HG03439 (cell line): ENCODE measurements at regions not wholly inside any gene's neighbourhood (a gene's known extent, or its start where the extent isn't known, plus 50 kb on each side); places are given as distances from the start of the nearest gene placed in this dataset.
"Not testable (repeated sequence)": the region's sequence is repeated elsewhere in the genome, so short reads cannot be mapped to it uniquely, and the experiment has no call there.

Experiments used
- ATAC-seq: cut with Tn5 transposase; IDR thresholded peaks from one replicate; pipeline ENCODE4 v1.9.1; 2021; ENCODE audit warnings: mild to moderate bottlenecking, moderate library complexity; ENCODE audit not compliant: unreplicated experiment

GRCh38 chr5:56763711-56764466 lies 51.5 kb upstream of the MAP3K1 start:
- ATAC-seq = no peak

DNA sequence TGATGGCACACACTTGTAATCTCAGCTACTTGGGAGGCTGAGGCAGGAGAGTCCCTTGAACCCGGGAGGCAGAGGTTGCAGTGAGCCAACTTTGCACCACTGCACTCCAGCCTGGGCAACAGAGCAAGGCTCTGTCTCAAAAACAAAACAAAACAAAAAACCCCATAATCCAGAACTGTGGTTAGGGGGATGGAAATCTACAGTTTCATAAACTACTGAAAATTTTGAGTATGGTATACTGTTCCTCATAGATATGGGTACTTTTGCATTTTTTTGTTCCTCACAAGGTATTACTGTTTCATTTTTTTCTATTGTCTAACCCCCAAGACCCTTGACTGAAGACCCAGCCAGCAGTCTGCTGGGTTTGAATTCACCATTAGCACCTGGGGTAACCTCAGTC lies 52.2 kb upstream of the MAP3K1 start:
- ATAC-seq = no peak

DNA sequence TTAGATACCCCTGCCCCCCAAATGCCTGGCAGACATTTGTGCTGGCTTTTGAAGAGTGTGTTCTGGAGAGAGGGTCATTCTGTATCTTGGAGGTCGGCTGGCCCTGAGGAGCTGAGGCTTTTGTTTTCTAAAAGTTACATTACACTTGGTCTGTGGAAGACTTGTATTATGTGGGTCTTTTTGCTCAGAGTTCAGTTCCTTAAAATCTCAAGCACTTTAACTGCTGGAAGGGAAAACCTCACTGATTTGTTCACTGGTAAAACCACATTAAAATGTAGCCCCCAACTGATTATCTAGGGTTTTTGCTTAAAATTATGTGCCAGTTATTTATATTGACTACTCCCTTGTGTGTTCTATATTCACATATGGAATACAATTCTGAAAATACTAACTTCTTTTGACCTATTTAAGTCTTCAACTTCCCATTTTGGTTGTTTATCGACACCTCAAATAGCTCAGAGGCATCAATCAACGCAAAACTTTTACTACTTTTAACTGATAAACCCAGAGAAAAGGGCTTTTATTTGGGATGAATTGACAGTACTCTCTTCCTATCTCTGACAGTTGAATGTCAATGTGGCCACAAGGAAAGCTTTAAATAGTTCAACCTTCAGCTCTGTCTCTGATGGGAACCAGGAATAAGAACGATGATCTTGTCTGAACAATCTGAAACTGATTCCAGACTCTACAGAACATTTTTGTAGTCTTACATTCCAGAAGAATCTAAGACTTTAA lies 54.0 kb upstream of the MAP3K1 start:
- no peak for ATAC-seq

DNA sequence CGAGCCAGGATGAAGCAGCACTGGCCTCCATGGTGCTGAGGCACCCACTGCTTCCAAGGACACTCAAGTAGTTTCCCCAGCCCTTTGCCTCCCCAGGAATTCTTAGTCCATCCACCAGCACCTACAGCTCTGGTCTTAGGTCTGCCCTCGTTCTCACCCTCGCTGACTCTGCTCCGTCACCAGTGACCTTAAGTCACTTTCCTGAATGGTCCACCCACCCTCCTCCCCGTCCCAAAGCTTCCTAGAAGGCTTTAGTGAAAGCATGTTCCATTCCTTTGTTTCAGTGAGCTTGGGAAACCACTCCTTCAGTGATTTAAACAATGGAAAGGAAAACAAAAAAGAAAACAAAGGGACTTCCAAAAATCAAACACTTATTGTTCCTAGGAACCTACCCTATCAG lies 54.6 kb upstream of the MAP3K1 start:
- no peak for ATAC-seq

DNA sequence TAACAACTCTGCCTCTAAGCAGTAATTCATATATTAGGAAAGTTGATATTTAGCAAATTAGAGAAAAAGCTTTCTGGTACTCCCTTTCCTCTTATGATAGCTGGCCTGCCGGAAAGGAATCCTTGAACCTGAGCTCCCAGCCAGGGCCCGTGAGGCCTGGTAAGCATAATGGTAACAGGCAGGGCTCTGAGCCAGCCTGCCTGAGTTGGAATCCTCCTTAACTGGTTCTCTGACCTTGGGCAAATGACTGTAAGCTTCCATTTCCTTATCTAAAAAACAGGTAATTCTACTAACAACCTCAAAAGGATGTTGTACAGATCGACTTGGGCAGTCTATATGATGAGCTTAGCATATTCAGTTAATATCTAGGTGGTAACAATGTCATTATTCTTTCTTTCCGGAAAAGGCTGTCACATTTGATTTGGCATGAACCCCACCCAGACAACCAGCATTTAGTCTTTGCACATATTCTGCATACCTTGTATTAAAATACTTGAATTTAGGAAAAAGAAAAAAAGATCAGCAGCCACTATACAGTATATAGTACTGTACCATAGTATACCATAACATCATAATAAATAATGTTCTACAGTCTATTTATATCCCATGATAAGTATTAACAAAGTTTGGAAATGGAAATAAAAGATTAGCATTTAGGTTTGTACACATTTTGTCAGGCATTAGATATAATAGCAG lies 55.7 kb upstream of the MAP3K1 start:
- no peak for ATAC-seq

DNA sequence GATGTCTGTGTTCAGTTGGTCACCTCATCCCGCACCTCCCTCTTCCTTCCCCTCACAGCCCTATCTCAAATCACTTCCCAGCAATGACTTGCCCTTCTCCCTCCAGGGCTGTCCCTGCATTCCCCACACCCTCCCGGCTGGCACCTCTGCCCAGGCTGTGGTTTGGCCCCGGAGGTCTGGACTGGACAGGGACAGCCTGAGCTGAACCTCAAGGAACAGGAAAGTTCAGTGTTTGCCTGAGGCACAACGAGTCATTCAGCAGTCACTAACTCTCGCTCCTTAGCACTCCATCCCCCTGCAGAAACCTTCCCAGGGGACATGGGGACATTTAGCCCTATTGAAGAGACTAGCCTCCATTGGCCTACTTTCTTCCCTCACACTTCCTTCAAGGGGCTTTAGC lies 58.3 kb upstream of the MAP3K1 start:
- no peak for ATAC-seq

DNA sequence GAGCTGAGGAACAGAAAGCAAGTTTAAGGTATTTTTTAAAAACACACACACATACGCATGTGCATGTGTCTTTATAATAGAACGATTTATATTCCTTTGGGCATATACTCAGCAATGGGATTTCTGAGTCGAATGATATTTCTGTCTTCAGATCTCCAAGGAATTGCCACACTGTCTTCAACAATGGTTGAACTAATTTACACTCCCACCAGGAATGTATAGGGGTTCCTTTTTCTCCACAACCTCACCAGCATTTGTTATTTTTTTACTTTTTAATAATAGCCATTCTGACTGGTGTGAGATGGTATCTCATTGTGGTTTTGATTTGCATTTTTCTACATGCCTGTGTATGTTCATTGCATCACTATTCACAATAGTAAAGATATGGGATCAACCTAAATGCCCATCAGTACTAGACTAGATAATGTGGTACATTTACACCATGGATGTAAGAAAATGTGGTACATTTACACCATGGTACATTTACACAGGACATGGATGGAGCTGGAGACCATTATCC lies 60.3 kb upstream of the MAP3K1 start:
- ATAC-seq = no peak

DNA sequence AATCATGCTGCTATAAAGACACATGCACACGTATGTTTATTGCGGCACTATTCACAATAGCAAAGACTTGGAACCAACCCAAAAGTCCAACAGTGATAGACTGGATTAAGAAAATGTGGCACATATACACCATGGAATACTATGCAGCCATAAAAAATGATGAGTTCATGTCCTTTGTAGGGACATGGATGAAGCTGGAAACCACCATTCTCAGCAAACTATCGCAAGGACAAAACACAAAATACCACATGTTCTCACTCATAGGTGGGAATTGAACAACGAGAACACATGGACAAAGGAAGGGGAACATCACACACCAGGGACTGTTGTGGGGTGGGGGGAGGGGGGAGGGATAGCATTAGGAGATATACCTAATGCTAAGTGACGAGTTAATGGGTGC lies 61.8 kb upstream of the MAP3K1 start:
- not testable (repeated sequence) for ATAC-seq

GRCh38 chr5:56751572-56752313 lies 63.6 kb upstream of the MAP3K1 start:
- ATAC-seq = no peak

GRCh38 chr5:56749842-56750241 lies 65.5 kb upstream of the MAP3K1 start:
- ATAC-seq = no peak

GRCh38 chr5:56746553-56747339 lies 68.6 kb upstream of the MAP3K1 start:
- no peak for ATAC-seq

DNA sequence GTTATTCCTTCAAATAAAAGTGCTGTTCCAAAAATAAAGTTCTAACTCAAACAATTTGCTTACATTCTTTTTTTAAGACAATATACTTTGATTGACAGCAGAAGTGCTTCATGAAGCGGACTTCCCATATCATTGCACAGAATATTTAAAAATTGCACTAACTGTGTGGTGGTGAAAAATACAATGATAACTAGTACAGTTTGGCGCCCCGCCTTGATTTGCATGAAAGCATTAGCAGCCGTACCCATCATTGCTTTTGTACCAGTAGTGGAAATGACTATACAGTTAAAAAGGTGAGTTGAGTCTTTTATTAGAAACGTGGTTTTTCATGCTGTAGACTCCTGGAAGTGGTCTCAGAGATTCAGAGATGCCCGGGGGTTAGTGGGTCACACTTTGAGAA lies 69.5 kb upstream of the MAP3K1 start:
- no peak for ATAC-seq

DNA sequence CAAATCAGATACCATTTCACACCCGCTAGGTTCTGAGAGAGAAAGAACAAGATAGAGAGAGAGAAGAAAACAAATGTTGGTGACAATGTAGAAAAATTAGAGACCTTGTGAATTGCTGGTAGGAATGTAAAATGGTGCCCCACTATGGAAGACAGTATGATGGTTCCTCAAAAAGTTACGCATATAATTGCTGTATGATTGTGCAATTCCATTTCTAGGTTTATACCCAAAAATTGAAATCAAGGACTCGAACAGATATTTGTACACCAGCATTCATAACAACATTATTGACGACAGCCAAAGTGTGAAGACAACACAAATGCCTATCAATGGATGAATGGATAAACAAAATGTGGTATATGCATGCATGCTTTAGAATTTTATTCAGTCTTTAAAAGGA lies 74.5 kb upstream of the MAP3K1 start:
- no peak for ATAC-seq

GRCh38 chr5:56739990-56740389 lies 75.4 kb upstream of the MAP3K1 start:
- no peak for ATAC-seq

- no peak for ATAC-seq
Measured at GRCh38 chr5:56737951-56738606, 77.3 kb upstream of the MAP3K1 start.

DNA sequence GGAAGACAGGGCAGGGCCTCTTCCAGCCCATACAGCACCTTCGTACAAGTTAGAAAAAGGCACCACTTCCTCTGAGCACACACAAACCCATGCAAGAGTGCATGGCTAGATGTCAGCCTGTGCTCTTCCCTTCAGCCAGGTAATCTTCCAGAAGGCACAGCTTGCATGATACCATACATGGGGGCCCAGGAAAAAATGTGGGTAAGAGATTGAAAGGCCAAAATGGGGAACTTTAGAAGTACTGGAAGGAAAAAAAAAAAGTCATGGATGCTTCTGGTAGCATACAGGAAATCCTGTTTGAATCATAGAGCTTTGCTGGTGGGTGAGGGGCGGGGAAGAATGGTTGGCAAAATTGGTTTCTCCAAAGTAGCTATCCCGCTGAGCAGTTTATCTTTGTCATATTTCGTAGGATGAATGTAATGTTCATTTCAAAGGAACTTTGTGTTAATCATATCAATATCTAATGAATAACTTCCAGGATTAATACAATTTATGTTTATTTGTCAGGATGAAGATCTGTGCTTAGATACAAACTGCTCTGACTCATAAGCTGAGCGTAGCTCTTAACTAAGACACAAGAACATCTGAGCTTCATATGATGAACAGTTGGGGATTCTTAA lies 78.2 kb upstream of the MAP3K1 start:
- ATAC-seq = no peak

GRCh38 chr5:56735849-56736641 lies 79.3 kb upstream of the MAP3K1 start:
- ATAC-seq = no peak

DNA sequence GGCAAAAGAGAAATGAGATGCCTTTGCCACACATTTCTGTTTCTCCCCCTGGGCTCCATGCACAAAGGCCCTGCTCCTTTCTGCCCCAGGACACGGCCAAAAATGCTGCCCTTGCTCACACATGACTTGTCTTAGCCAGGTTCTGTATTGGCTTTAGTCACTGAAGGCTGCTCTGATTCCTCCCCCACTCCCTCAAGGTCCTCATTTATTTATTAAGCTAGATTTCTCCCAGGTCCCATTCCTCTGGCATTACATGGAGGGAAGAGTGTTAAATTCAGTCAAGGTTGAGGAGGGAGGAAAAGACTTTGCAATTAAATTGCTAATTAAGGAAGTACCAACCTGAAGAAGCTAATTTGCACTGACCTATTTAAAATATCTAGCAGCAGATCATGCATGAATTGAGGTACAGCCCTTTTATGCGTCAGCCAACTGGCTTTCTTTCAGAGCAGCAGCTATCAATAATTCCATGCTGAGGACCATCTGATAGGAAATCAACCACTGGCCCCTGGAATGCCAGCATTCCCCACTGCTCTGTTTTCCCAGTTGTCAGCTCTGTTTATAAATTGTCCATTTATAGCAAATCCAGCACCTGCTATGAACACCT lies 81.2 kb upstream of the MAP3K1 start:
- ATAC-seq = no peak
